Breast epithelium (tissue), 3 donors: ENCODE measurements at regions not wholly inside any gene's neighbourhood (a gene's known extent, or its start where the extent isn't known, plus 50 kb on each side); places are given as distances from the start of the nearest gene placed in this dataset.

Experiments
- POLR2A ChIP-seq: fragments of 450-650 bp; IDR thresholded peaks from one replicate; pipeline ENCODE4 v1.6.1; 2016; ENCODE audit warnings: antibody characterized with exemption, mild to moderate bottlenecking, moderate library complexity
- TF ChIP-seq, protein P1 (sequence below), 3 donors: fragments of 450-650 bp; IDR thresholded peaks; one replicate each; pipeline ENCODE4 v1.5.1; 2016 to 2017; ENCODE audit warnings: antibody characterized with exemption in 3 of 3, mild to moderate bottlenecking in 3 of 3, moderate library complexity in 3 of 3

GRCh38 chr12:47577206-47577989, 128.4 kb downstream of the RPAP3 start:
- TF ChIP-seq, protein P1, sequence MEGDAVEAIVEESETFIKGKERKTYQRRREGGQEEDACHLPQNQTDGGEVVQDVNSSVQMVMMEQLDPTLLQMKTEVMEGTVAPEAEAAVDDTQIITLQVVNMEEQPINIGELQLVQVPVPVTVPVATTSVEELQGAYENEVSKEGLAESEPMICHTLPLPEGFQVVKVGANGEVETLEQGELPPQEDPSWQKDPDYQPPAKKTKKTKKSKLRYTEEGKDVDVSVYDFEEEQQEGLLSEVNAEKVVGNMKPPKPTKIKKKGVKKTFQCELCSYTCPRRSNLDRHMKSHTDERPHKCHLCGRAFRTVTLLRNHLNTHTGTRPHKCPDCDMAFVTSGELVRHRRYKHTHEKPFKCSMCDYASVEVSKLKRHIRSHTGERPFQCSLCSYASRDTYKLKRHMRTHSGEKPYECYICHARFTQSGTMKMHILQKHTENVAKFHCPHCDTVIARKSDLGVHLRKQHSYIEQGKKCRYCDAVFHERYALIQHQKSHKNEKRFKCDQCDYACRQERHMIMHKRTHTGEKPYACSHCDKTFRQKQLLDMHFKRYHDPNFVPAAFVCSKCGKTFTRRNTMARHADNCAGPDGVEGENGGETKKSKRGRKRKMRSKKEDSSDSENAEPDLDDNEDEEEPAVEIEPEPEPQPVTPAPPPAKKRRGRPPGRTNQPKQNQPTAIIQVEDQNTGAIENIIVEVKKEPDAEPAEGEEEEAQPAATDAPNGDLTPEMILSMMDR (IDR thresholded peaks at IDR 0.05), result no peak
- no peak for TF ChIP-seq POLR2A
